ENCODE measurements at regions not wholly inside any gene's neighbourhood (a gene's known extent, or its start where the extent isn't known, plus 50 kb on each side); places are given as distances from the start of the nearest gene placed in this dataset.

- ATAC-seq, result no peak
- no peak for TF ChIP-seq CTCF (IDR thresholded peaks at IDR 0.05)
- no peak overlapping the region for H3K27ac Mint-ChIP-seq
- H3K36me3 Mint-ChIP-seq (ENCODE audit: low read depth), result no peaks in the 10 kb centered on the region
- no peaks in the 10 kb centered on the region for H3K4me1 Mint-ChIP-seq (ENCODE audit: low read depth)
- DNase-seq, result no peak
- intact Hi-C loops (cut with micrococcal nuclease), result no loop called here
- ChIA-PET CTCF (no interaction called here), POLR2A (no interaction called here)
- no peaks in the 10 kb centered on the region for H3K27me3 Mint-ChIP-seq
- no peak overlapping the region for H3K4me3 Mint-ChIP-seq
- peaks cover 15% of the 10 kb centered on the region for H3K9me3 Mint-ChIP-seq
These were observed 248.6 kb upstream of the NOVA1 start for GRCh38 chr14:26846388-26846787.

DNA sequence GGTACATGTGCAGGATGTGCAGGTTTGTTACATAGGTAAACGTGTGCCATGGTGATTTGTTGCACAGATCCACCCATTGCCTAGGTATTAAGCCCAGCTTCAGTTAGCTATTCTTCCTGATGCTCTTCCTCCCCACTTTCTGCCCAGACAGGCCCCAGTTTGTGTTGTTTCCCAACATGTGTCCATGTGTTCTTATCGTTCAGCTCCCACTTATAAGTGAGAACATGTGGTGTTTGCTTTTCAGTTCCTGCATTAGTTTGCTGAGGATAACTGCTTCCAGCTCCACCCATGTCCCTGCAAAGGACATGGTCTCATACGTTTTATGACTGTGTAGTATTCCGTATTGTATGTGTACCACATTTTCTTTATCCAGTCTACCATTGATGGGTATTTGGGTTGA, 251.7 kb upstream of the NOVA1 start:
- ChIA-PET POLR2A (no interaction called here), CTCF (no interaction called here)
- no peak for TF ChIP-seq CTCF (IDR thresholded peaks at IDR 0.05)

DNA sequence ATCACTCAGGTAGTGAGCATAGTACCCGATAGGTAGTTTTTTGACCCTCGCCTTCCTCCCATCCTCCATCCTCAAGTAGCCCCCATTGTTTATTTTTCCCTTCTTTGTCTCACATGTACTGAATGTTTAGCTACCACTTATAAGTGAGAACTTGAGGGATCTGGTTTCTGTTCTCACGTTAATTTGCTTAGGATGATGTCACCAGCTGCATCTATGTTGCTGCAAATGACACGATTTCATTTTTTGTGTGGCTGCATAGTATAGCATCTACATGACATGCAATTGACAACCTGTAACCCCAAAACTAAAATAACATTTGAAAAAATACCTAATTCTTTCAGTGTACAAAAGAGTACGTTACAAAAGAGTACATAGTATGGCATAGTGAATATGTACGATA, 254.0 kb upstream of the NOVA1 start:
- H3K36me3 Mint-ChIP-seq (ENCODE audit: low read depth), result no peaks in the 10 kb centered on the region
- TF ChIP-seq CTCF (IDR thresholded peaks at IDR 0.05), result no peak
- ChIA-PET POLR2A (no interaction called here), CTCF (no interaction called here)
- intact Hi-C loops (cut with micrococcal nuclease), result no loop called here
- no peak overlapping the region for H3K4me3 Mint-ChIP-seq
- no peak for DNase-seq
- H3K9me3 Mint-ChIP-seq, result peaks cover 14% of the 10 kb centered on the region
- no peak overlapping the region for H3K27ac Mint-ChIP-seq
- no peaks in the 10 kb centered on the region for H3K4me1 Mint-ChIP-seq (ENCODE audit: low read depth)
- ATAC-seq, result no peak
- no peaks in the 10 kb centered on the region for H3K27me3 Mint-ChIP-seq

More for the DNA sequence above, 251.7 kb upstream of the NOVA1 start:
- peaks cover 19% of the 10 kb centered on the region for H3K9me3 Mint-ChIP-seq
- no peak for ATAC-seq
- no peaks in the 10 kb centered on the region for H3K4me1 Mint-ChIP-seq (ENCODE audit: low read depth)
- no peak overlapping the region for H3K4me3 Mint-ChIP-seq
- no peak overlapping the region for H3K27ac Mint-ChIP-seq
- no peaks in the 10 kb centered on the region for H3K36me3 Mint-ChIP-seq (ENCODE audit: low read depth)
- no peak for DNase-seq
- intact Hi-C loops (cut with micrococcal nuclease), result no loop called here
- no peaks in the 10 kb centered on the region for H3K27me3 Mint-ChIP-seq

DNA sequence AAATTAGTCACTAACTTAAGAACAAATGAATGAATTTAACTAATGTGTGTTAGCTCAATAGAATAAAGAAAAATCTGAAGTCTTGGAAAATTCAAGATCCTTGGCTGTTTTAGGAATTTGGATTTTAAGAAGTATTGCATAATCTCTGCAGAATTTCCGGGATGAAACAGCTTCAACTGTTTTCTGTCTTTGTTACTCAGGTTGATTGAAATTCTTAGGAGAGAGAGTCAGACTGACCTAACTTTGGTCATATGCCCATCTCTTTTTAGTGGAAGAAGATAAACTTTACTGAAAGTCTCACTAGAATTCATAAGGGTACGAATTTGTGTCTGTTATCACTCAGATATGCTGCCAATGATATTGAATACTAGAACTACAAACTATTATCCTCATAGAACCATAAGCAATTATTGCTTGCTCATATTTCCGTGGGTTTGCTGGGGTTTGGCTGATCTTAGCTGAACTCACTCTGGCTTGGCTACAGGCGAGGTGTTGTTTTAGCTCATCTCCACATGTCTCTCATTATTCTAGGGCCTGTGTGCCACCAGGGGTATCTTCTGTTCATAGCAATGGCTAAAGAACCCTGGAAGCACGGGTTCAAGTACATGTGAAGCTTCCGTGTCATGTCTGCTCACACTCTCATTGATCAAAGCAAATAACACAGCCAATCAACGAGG, 257.4 kb upstream of the NOVA1 start:
- Mint-ChIP-seq H3K27me3 (no peaks in the 10 kb centered on the region), H3K4me3 (no peak overlapping the region), H3K4me1 (ENCODE audit: low read depth) (no peaks in the 10 kb centered on the region), H3K9me3 (peaks cover 14% of the 10 kb centered on the region), H3K27ac (no peak overlapping the region), H3K36me3 (ENCODE audit: low read depth) (no peaks in the 10 kb centered on the region)
- DNase-seq (no peak), ATAC-seq (no peak)
- CTCF ChIA-PET, result no interaction called here
- intact Hi-C loops (cut with micrococcal nuclease), result no loop called here
- no peak for TF ChIP-seq CTCF (IDR thresholded peaks at IDR 0.05)
- POLR2A ChIA-PET, result no interaction called here

- no peak for TF ChIP-seq CTCF (IDR thresholded peaks at IDR 0.05)
- no peak for ATAC-seq
- Mint-ChIP-seq H3K36me3 (ENCODE audit: low read depth) (no peaks in the 10 kb centered on the region), H3K4me3 (no peak overlapping the region), H3K4me1 (ENCODE audit: low read depth) (no peaks in the 10 kb centered on the region), H3K27me3 (no peaks in the 10 kb centered on the region), H3K9me3 (peaks cover 4% of the 10 kb centered on the region), H3K27ac (no peak overlapping the region)
- intact Hi-C loops (cut with micrococcal nuclease), result no loop called here
- POLR2A ChIA-PET, result no interaction called here
- CTCF ChIA-PET, result no interaction called here
- no peak for DNase-seq
These were observed 259.2 kb upstream of the NOVA1 start for GRCh38 chr14:26856876-26857518.

Data from activated CD8-positive, alpha-beta T cell treated with anti-CD3 and anti-CD28 coated beads for 36 hours (primary cell).